ENCODE measurements at regions not wholly inside any gene's neighbourhood (a gene's known extent, or its start where the extent isn't known, plus 50 kb on each side); places are given as distances from the start of the nearest gene placed in this dataset.

DNA sequence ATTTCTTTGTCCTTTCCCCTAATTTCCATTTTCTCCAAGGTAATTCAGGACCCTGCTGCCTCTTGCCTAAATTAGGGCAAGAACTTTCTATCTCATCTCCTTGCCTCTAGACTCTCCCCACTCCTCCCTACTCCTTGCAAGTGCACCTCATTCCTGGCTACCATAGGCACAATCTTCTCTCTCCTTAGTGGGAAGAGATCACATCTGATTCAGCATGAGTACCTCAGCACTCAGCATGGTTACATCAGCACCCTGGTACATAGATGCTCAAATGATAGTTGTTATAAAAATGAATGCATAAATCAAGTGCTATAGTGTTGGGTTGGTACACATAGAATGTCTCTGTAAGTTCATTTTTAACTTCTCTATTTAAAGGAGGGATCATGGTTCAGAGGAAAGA, 313.4 kb upstream of the RASGRP1 start:
- TF ChIP-seq, protein P1, sequence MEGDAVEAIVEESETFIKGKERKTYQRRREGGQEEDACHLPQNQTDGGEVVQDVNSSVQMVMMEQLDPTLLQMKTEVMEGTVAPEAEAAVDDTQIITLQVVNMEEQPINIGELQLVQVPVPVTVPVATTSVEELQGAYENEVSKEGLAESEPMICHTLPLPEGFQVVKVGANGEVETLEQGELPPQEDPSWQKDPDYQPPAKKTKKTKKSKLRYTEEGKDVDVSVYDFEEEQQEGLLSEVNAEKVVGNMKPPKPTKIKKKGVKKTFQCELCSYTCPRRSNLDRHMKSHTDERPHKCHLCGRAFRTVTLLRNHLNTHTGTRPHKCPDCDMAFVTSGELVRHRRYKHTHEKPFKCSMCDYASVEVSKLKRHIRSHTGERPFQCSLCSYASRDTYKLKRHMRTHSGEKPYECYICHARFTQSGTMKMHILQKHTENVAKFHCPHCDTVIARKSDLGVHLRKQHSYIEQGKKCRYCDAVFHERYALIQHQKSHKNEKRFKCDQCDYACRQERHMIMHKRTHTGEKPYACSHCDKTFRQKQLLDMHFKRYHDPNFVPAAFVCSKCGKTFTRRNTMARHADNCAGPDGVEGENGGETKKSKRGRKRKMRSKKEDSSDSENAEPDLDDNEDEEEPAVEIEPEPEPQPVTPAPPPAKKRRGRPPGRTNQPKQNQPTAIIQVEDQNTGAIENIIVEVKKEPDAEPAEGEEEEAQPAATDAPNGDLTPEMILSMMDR (IDR thresholded peaks at IDR 0.05; ENCODE audit: low read depth, low read length, poor library complexity, severe bottlenecking) = no peak
- TF ChIP-seq EZH2phosphoT487 (IDR thresholded peaks at IDR 0.05; ENCODE audit: borderline replicate concordance, low read length) = no peak
